ENCODE measurements at regions not wholly inside any gene's neighbourhood (a gene's known extent, or its start where the extent isn't known, plus 50 kb on each side); places are given as distances from the start of the nearest gene placed in this dataset.
"Not testable (repeated sequence)": the region's sequence is repeated elsewhere in the genome, so short reads cannot be mapped to it uniquely, and the experiment has no call there.

DNA sequence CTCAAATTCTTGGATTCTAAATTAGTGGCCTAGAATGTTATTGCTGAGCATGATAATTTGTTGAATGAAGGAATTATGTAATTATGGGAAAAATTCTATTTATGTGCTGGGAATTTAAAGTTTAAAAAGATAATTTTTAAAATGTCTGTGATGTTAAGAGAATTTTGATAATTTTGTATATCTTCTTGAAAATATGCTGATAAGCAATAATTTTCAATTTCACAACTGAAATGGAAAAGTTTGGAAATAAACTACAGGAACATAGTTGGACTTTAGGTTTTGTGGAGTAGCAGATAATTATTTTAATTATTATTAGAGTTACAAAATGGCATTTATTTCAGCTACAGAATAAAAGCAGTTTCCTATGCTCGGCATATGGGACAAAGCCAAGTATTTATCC, 268.5 kb upstream of the TPK1 start:
- no peak overlapping the region for H2AFZ ChIP-seq (ENCODE audit: low read depth, low read length, severe bottlenecking)
- no peak for TF ChIP-seq EZH2phosphoT487 (conservative IDR thresholded peaks at IDR 0.05; ENCODE audit: low read length)
- TF ChIP-seq, protein P1, sequence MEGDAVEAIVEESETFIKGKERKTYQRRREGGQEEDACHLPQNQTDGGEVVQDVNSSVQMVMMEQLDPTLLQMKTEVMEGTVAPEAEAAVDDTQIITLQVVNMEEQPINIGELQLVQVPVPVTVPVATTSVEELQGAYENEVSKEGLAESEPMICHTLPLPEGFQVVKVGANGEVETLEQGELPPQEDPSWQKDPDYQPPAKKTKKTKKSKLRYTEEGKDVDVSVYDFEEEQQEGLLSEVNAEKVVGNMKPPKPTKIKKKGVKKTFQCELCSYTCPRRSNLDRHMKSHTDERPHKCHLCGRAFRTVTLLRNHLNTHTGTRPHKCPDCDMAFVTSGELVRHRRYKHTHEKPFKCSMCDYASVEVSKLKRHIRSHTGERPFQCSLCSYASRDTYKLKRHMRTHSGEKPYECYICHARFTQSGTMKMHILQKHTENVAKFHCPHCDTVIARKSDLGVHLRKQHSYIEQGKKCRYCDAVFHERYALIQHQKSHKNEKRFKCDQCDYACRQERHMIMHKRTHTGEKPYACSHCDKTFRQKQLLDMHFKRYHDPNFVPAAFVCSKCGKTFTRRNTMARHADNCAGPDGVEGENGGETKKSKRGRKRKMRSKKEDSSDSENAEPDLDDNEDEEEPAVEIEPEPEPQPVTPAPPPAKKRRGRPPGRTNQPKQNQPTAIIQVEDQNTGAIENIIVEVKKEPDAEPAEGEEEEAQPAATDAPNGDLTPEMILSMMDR (IDR thresholded peaks at IDR 0.05; ENCODE audit: insufficient read depth, low read length, poor library complexity, severe bottlenecking): no peak
- no peaks in the 10 kb centered on the region for H3K9me3 ChIP-seq (ENCODE audit: insufficient read depth, low read length)
- H3K9ac ChIP-seq (ENCODE audit: low read length): no peak overlapping the region
- no peaks in the 10 kb centered on the region for H3K79me2 ChIP-seq (ENCODE audit: insufficient read depth, low read length)
- H3K27me3 ChIP-seq (ENCODE audit: low read length): no peaks in the 10 kb centered on the region
- no peaks in the 10 kb centered on the region for H4K20me1 ChIP-seq (ENCODE audit: low read depth, low read length)
- H3K9me2 ChIP-seq (replicated peaks; ENCODE audit: insufficient read depth, low read length): no peaks in the 10 kb centered on the region
- no peak overlapping the region for H3K4me3 ChIP-seq (ENCODE audit: insufficient read depth, low read length, poor library complexity, severe bottlenecking)
- no peak overlapping the region for H3K27ac ChIP-seq (ENCODE audit: low read depth, low read length)
- H3K4me2 ChIP-seq (ENCODE audit: low read depth, low read length, poor library complexity, severe bottlenecking): no peak overlapping the region
- no peaks in the 10 kb centered on the region for H3K36me3 ChIP-seq (ENCODE audit: low read length)
- no peaks in the 10 kb centered on the region for H3F3A ChIP-seq (ENCODE audit: insufficient read depth)

DNA sequence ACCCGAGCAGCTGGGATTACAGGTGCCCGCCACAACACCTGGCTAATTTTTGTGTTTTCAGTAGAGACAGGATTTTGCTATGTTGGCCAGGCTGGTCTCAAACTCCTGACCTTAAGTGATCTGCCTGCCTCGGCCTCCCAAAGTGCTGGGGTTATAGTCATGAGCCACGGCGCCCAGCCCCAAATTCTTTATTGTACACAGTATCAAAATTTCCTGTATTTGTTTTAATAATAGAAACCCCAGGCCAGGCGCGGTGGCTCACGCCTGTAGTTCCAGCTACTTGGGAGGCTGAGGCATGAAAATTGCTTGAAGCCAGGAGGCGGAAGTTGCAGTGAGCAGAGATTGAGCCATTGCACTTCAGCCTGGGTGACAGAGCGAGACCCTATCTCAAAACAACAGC, 266.3 kb upstream of the TPK1 start:
- H3K9me2 ChIP-seq (replicated peaks; ENCODE audit: insufficient read depth, low read length); H3K36me3 ChIP-seq (ENCODE audit: low read length); H3K4me2 ChIP-seq (ENCODE audit: low read depth, low read length, poor library complexity, severe bottlenecking); H3K9ac ChIP-seq (ENCODE audit: low read length); H3K9me3 ChIP-seq (ENCODE audit: insufficient read depth, low read length); H3F3A ChIP-seq (ENCODE audit: insufficient read depth); H3K27me3 ChIP-seq (ENCODE audit: low read length); H3K27ac ChIP-seq (ENCODE audit: low read depth, low read length); H2AFZ ChIP-seq (ENCODE audit: low read depth, low read length, severe bottlenecking); H4K20me1 ChIP-seq (ENCODE audit: low read depth, low read length); H3K79me2 ChIP-seq (ENCODE audit: insufficient read depth, low read length); H3K4me3 ChIP-seq (ENCODE audit: insufficient read depth, low read length, poor library complexity, severe bottlenecking): not testable (repeated sequence)

DNA sequence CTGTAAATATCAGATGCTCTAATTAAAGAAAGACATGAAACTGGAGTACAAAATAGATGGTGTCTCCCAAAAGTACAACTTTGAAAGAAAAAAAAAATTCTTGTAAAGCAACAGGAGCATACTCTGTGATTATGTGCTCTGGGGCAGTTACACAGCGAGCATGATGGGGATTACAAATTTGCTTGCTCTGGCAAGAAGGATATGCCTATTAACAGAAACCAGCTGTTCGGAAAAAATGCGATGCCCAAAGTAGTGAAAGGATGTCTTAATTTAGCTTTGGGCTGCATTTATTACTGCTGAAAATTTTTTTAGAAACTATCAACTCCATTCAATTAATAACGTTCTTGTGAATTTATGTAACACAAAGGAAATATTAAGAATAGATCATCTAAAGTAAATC, 256.9 kb upstream of the TPK1 start:
- no peak overlapping the region for H3K9ac ChIP-seq (ENCODE audit: low read length)
- H3K4me2 ChIP-seq (ENCODE audit: low read depth, low read length, poor library complexity, severe bottlenecking): no peak overlapping the region
- H4K20me1 ChIP-seq (ENCODE audit: low read depth, low read length): no peaks in the 10 kb centered on the region
- H3K27me3 ChIP-seq (ENCODE audit: low read length): no peaks in the 10 kb centered on the region
- H3K27ac ChIP-seq (ENCODE audit: low read depth, low read length): no peak overlapping the region
- H3K79me2 ChIP-seq (ENCODE audit: insufficient read depth, low read length): no peaks in the 10 kb centered on the region
- peaks cover 3% of the 10 kb centered on the region; the same call in 1 of the 2 replicates for H3K9me3 ChIP-seq (ENCODE audit: insufficient read depth, low read length)
- H3K4me3 ChIP-seq (ENCODE audit: insufficient read depth, low read length, poor library complexity, severe bottlenecking): no peak overlapping the region
- no peak overlapping the region for H2AFZ ChIP-seq (ENCODE audit: low read depth, low read length, severe bottlenecking)
- no peaks in the 10 kb centered on the region for H3K9me2 ChIP-seq (replicated peaks; ENCODE audit: insufficient read depth, low read length)
- TF ChIP-seq, protein P1 (IDR thresholded peaks at IDR 0.05; ENCODE audit: insufficient read depth, low read length, poor library complexity, severe bottlenecking): no peak
- TF ChIP-seq EZH2phosphoT487 (conservative IDR thresholded peaks at IDR 0.05; ENCODE audit: low read length): no peak
- H3K36me3 ChIP-seq (ENCODE audit: low read length): no peaks in the 10 kb centered on the region
- no peaks in the 10 kb centered on the region for H3F3A ChIP-seq (ENCODE audit: insufficient read depth)

DNA sequence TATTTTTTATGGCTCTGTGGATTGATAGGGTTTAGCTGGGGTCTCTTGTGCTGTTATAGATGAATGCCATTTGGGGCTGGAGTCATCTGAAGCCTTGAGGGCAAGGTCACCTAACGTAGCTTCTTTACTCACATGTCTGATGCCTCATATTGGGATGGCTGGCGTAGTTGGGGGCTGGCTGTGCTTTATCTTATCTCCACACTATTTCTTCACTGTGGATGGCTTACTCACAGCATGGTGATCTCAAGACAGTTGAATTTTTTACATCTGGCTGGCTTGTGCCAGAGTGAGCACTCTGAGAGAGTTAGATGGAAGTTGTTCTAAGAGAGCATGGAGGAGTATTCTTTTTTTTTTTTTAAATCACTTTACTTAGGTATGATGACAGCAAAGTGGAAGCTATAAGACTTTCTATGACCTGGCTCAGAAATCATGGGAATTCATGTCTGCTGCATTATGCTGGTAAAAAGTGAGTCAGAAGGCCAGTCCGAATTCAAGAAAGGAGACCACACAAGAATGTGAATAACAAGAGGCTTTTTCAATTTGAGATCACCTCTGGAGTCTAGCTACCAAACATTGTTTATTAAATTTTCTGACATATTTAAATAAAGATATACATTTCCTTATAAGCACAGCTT, 252.4 kb upstream of the TPK1 start:
- H4K20me1 ChIP-seq (ENCODE audit: low read depth, low read length): no peaks in the 10 kb centered on the region
- no peaks in the 10 kb centered on the region for H3K9me2 ChIP-seq (replicated peaks; ENCODE audit: insufficient read depth, low read length)
- H3K9me3 ChIP-seq (ENCODE audit: insufficient read depth, low read length): peaks cover 3% of the 10 kb centered on the region; the same call in 1 of the 2 replicates
- no peak overlapping the region for H2AFZ ChIP-seq (ENCODE audit: low read depth, low read length, severe bottlenecking)
- no peaks in the 10 kb centered on the region for H3K79me2 ChIP-seq (ENCODE audit: insufficient read depth, low read length)
- H3K36me3 ChIP-seq (ENCODE audit: low read length): no peaks in the 10 kb centered on the region
- no peak overlapping the region for H3K4me2 ChIP-seq (ENCODE audit: low read depth, low read length, poor library complexity, severe bottlenecking)
- TF ChIP-seq, protein P1 (IDR thresholded peaks at IDR 0.05; ENCODE audit: insufficient read depth, low read length, poor library complexity, severe bottlenecking): no peak
- no peak for TF ChIP-seq EZH2phosphoT487 (conservative IDR thresholded peaks at IDR 0.05; ENCODE audit: low read length)
- H3K27ac ChIP-seq (ENCODE audit: low read depth, low read length): no peak overlapping the region
- no peak overlapping the region for H3K4me3 ChIP-seq (ENCODE audit: insufficient read depth, low read length, poor library complexity, severe bottlenecking)
- no peaks in the 10 kb centered on the region for H3K27me3 ChIP-seq (ENCODE audit: low read length)
- H3K9ac ChIP-seq (ENCODE audit: low read length): no peak overlapping the region
- H3F3A ChIP-seq (ENCODE audit: insufficient read depth): no peaks in the 10 kb centered on the region

Data from SU-DHL-6 (cell line).